Hindlimb muscle (tissue), 1 donor: ENCODE measurements at regions not wholly inside any gene's neighbourhood (a gene's known extent, or its start where the extent isn't known, plus 50 kb on each side); places are given as distances from the start of the nearest gene placed in this dataset.

Experiments used
- DNase-seq: peaks from one replicate; pipeline ENCODE4 v3.0.0-alpha.2; 2013

DNA sequence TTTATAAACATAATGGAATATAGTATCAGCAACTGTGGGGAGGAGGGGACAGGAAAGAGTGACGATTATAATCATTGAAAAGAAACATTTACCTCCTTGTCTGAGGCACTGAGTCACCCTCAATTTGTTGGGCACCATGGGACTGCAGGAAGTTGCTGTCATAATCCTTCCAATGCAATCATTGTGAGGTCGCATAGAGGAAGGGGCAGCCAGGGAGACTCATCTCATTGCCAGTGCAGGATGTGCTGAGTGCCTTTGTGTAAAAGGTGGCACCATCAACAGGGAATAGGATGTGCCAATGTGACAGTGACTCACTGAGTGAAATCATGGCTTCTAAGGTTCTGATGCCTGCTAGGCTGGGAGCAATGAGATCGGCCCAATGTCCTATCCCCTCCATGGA lies 300.4 kb upstream of the ADAMTS9 start:
- DNase-seq: no peak

DNA sequence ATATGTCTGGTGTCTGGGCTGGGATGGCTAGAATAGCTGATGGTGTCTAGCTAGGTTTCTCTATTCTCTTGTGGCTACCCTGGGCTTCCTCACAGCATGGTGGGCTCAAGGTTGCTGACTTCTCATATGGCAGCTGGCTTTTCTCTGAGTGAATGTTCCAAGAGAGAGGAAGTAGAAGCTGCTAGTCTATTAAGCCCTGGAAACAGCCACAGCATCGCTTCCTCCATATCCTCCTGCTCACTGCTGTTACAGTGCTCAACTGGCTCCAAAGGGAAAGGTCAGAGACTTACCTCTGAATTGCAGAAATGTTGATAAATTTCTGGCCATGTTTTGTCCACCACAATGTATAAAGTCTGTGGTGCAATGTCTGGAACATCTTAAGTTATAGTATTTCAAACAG lies 299.9 kb upstream of the ADAMTS9 start:
- DNase-seq: no peak

DNA sequence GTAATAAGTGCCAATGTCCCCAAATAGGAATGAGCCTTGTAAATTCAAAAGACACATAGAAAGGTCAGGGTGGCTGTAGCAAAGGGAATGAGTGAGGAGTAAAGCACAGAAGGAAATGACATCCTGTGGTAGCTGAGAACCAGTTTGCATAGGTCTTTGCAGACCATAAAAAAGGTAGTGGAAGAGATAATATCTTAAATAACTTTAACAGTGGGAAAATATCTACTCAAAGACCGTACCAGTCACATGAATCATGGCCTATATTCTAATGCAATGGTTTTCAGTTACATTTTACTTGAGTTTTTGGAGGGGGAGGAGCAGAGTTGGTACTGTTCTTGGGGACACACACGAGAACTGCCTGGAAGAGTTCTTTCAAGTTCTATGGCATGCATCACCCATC lies 297.3 kb upstream of the ADAMTS9 start:
- DNase-seq: no peak

- no peak for DNase-seq
These were observed 296.0 kb upstream of the ADAMTS9 start for GRCh38 chr3:64983583-64984359.

DNA sequence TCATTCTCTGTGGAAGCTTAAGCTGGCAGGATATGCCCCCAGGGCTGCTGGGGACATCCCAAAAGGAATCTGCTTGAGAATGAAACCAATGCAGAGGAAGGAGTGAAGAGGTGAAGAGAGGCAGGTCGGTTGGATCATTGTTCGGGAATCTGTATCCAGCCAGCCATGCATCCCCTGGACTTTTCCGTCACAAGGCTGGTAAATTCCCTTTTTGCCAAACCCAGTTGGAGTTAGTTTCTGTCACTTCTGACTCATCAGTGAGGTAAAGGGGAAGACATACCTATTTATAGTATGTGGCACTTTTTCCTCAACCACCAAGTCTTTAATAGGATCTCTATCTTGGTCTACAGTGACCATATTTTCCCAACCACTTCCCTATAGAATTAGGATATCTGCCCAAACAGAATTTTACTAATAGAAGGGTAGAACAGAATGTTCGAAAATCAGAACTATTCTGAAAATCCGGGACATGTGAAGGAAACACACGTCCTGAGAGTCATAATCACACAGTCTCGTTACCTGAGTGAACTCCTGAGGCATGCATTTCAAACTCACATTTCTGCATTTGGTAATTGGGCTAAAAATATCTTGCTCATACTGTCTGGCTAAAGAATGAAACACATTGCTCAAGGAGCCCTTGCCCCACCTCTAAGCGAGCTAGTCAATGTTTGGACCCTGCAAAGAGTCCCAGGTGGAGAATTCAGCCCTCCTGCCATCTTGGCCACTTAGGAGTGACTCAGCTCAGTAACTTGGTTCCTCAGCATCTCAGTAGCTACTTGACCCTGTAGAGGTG lies 289.7 kb upstream of the ADAMTS9 start:
- DNase-seq: no peak

GRCh38 chr3:64976456-64976855 lies 288.7 kb upstream of the ADAMTS9 start:
- no peak for DNase-seq

DNA sequence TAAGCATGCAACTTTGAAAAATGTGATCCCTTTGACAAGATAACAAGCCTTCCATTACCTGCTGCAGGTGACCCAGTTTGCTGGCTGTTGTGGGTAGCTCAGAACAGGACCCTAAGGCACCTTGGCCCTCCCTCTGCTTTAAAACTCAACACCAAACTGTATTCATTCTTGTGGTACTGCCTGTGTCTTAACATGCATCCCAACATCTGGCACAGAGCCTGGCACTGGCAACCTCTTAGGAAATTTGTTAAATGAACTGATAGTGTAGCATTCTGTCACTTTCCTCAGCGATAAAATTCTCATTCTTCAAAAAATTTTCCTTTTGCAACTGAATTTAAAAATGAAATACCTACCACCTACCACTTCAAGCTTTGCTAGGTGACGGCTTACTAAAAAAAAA lies 287.3 kb upstream of the ADAMTS9 start:
- DNase-seq: no peak

DNA sequence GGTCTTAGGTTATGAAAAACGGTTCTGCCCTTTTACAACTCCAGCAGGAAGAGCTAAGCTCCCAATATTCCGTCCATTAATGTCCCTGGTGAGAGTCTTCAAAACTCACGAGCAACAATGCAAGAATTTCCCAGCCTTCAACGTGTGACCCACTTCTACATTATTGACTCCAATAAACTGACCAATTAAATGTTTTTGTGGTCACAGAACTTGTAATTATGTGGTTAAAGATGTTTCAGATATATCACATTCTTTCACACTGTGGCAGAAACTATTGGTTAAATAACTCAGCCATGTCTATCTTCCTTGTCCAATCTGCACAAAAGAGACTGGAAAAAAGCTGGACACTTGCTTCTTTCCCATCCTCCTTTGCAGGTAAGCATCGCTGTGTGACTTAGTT lies 286.6 kb upstream of the ADAMTS9 start:
- no peak for DNase-seq

DNA sequence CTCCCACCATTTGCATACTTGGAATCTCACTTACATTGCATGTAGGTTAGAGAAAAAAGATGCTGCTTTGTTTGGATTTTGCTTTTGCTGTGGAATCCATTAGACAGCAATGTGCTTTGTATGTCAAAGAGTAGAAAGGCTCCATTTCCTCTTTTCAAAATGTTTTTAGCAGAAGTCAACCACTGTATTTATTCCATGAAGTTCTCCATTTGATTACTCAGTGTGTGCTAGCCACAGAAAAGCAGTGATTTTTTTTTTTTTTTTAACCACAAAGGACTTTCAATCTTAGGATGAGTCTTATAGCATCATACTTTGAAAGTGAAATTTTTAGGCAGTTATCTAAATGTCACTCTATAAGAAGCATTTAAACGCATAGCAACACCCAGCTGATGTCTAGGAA lies 285.0 kb upstream of the ADAMTS9 start:
- no peak for DNase-seq

- no peak for DNase-seq
These were observed 283.8 kb upstream of the ADAMTS9 start for GRCh38 chr3:64971602-64972001.

- DNase-seq: no peak
These were observed 282.8 kb upstream of the ADAMTS9 start for GRCh38 chr3:64970634-64971033.

DNA sequence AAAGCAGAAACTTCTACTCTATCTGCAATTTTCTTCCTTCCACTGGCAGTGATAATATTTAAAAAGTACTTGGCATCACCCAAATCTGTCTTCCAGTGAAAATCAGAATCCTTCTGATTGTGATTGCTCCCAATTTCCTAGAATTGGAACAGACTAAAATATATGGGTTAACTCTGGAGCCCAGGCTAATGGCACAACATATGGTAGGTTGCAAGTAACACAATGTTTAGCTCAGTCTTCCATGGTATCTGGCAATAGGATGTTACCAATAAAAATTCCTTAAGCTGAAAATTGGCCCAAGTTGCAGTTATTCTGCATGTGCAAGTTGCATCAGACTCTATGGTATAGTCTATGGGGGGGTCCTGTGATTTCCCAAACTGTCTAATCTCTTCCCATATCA lies 273.5 kb upstream of the ADAMTS9 start:
- no peak for DNase-seq

DNA sequence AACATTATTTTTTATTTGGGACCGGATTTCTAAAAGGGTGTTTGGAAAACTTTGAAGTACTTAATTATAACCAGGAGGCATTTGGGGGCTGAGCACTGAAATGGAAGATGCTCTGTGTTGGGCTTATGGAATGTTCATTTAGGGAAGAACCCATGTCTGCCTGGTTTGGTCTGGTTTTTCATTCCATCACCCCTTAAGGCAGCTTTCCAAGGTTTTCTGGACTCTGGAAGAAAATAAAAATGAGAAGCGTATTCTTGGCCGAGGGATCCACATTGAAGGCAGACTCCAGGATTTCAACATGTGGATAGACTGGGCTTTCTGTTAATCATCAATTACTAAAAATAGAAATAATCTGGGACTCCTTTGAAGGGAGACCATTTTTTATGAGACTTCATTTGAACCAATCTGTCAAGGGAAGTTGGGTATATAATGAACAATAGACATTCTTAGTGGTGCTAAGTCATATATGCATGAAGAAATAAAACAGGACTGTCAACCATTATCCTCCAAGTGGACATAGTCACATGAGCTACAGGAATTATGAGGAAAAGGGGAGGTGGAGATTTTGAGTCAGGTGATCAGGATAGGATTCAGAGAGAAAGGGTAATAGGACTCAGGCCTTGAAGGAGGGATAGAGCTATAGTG lies 270.5 kb upstream of the ADAMTS9 start:
- DNase-seq: peak; percentile 82

DNA sequence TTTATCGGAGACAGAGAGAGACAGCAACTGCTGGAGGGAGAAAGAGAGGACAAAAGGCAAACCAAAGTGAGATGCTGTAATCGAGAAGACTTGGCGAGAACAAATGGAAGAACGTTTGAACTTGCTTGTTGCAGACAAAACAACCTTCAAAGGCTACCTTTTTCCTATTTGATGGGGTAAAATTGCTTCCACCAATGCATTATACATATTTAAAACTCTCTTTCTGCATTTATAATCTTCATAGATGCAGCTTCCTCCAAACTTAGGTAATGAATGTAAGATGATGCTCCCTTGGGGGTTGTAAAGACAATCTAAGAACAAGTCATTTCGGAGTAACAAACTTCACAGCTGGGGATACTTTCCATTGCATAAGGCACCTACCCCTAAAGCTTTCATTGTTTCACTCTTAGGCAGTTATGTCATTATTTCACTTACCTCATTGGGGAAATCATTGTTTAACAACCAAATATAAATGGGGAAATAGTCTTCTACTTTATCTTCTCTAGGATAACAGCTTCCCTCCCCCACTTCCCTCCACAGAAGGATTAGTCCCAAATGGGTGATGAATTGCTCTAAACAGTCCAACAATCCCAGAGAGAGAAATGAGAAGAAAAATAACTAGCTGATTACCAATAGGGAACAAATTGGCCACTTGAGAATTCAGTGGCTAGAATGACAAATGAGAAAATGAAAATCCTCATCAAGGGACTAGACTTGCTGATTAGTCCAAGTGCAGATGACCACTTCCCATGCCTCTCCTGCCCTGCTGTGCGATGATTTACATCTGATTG lies 269.8 kb upstream of the ADAMTS9 start:
- peak; percentile 74 for DNase-seq

DNA sequence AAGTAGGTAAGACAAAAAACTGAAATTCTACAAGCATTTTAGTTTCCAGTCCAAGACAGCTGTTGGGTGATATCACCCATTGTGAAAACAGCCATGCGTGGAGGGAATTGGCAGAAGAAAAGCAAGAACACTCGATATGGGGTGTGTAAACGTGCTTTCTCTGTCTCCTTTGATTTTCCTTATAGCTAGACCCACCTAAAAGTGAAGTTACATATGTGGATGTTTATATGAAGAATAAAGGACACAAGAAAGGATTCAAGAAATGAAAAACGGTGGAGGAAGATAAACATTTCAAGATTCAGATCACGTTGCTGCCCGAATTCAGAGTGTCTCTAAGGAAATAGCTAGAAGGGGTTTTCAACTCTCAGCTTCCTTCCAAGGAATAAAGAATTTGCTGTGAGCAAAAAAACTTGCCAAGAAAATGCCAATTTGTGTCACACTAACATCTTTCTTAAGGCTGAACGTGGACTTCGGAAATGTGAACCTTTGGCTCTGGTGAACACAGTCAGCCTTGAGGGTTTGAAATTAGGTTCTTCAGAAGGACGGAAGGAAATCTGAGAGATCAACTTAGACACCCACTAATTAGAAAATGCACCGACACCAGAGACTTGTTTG lies 269.0 kb upstream of the ADAMTS9 start:
- no peak for DNase-seq

DNA sequence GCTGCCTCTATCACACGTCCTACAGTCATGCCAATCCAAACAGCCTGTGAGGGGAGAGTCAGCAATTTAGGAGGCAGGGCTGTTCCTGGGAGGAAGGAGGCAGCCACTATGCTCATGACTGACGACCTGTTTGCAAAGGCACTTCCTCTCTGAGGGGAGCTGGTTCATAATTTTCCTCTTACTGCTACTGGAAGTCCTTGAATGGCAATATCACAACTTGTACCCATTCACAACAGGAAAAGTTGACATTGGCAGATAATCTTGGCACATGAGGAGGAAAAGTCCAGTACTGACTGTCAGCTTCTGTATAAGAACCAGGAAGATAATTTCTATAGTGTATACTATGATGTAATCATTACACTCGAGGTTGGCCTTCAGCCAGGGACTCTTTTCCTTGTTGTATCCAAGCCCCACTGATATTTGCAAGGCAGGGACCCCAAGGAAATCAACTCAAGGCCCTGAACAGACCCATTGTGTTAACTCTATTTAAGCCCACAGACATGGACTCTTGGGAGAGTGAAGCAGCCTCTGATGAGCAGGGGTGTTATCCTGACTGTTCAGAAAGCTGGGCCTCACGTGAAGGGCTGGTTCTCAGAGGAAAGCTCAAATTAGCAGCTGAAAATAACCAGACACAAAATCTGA lies 267.3 kb upstream of the ADAMTS9 start:
- DNase-seq: no peak

GRCh38 chr3:64945171-64945729 lies 257.4 kb upstream of the ADAMTS9 start:
- peak; percentile 75 for DNase-seq

DNA sequence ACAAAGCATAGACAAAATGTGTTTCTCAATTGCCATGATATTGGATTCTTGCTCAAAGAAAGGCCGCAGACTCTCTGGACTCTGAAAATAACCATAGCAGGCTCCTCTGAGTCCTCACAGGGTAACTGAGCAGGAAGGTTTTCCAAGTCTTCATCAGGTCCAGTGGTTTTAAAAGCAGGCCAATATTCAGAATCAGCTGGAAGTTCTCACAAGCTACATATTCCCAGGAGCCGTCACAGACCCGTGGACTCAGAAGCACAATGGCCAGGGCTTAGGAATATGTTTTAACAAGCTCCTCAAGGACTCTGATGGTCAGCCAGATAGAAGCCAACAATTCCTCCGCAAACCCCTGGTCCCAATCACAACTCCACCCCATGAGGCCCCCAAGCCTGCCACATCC lies 256.1 kb upstream of the ADAMTS9 start:
- DNase-seq: no peak

GRCh38 chr3:64940596-64941348 lies 253.0 kb upstream of the ADAMTS9 start:
- peak; percentile 70 for DNase-seq

- no peak for DNase-seq
These were observed 252.1 kb upstream of the ADAMTS9 start for GRCh38 chr3:64939747-64940450.
